GM23338 (cell line): ENCODE measurements at regions not wholly inside any gene's neighbourhood (a gene's known extent, or its start where the extent isn't known, plus 50 kb on each side); places are given as distances from the start of the nearest gene placed in this dataset.

Experiments used
- ATAC-seq: fragments of 200-7000 bp; cut with Tn5 transposase; 3 replicates; pipeline ENCODE4 v1.9.1; 2020
- DNase-seq: peaks from one replicate; pipeline ENCODE4 v3.0.0-alpha.2; 2015; ENCODE audit warnings: low spot score
- H2AFZ ChIP-seq: fragments of 200-600 bp; sonication (generic); 2 replicates; pipeline ENCODE4 v1.8.0; 2016; ENCODE audit warnings: antibody characterized with exemption, mild to moderate bottlenecking, moderate library complexity
- H3F3A ChIP-seq: fragments of 200-600 bp; sonication (generic); replicated peaks from 2 replicates; pipeline ENCODE4 v1.8.0; 2017; ENCODE audit warnings: antibody characterized with exemption, mixed run types, low read depth
- H3K27ac ChIP-seq: fragments of 200-600 bp; sonication (generic); 2 replicates; pipeline ENCODE4 v1.6.1; 2016; ENCODE audit warnings: low read depth
- H3K27me3 ChIP-seq: fragments of 200-600 bp; sonication (generic); 2 replicates; pipeline ENCODE4 v1.8.0; 2016; ENCODE audit warnings: mild to moderate bottlenecking, mixed run types, moderate library complexity; ENCODE audit not compliant: insufficient read depth
- H3K36me3 ChIP-seq: fragments of 200-600 bp; sonication (generic); 2 replicates; pipeline ENCODE4 v1.8.0; 2016; ENCODE audit warnings: mild to moderate bottlenecking; ENCODE audit not compliant: insufficient read depth
- H3K4me1 ChIP-seq: fragments of 200-600 bp; sonication (generic); 2 replicates; pipeline ENCODE4 v1.8.0; 2016; ENCODE audit warnings: mild to moderate bottlenecking, moderate library complexity; ENCODE audit not compliant: insufficient read depth
- H3K4me2 ChIP-seq: fragments of 200-600 bp; sonication (generic); 2 replicates; pipeline ENCODE4 v1.7.1; 2017; ENCODE audit warnings: mixed run types
- H3K4me3 ChIP-seq: fragments of 200-600 bp; sonication (generic); 2 replicates; pipeline ENCODE4 v1.6.1; 2016; ENCODE audit warnings: mixed run types
- H3K79me2 ChIP-seq: fragments of 200-600 bp; sonication (generic); replicated peaks from 2 replicates; pipeline ENCODE4 v1.8.0; 2017; ENCODE audit warnings: mild to moderate bottlenecking; ENCODE audit not compliant: insufficient read depth
- H3K9me2 ChIP-seq: fragments of 200-600 bp; sonication (generic); 2 replicates; pipeline ENCODE4 v1.8.0; 2017; ENCODE audit not compliant: insufficient read depth
- H4K20me1 ChIP-seq: fragments of 200-600 bp; sonication (generic); replicated peaks from 2 replicates; pipeline ENCODE4 v1.8.0; 2017; ENCODE audit warnings: mild to moderate bottlenecking; ENCODE audit not compliant: insufficient read depth
- H3K27ac Mint-ChIP-seq: 2 replicates; pipeline ENCODE4 v1.8.0; 2020; ENCODE audit warnings: inconsistent platforms, mild to moderate bottlenecking, moderate library complexity, mixed read lengths
- H3K27me3 Mint-ChIP-seq: 3 replicates; pipeline ENCODE4 v1.8.0; 2022; ENCODE audit warnings: low read depth, mild to moderate bottlenecking, moderate library complexity, mixed read lengths, inconsistent platforms; ENCODE audit not compliant: insufficient read depth, poor library complexity
- H3K36me3 Mint-ChIP-seq: 3 replicates; pipeline ENCODE4 v1.8.0; 2021; ENCODE audit warnings: low read depth, mild to moderate bottlenecking, inconsistent platforms, moderate library complexity, mixed read lengths
- H3K4me1 Mint-ChIP-seq: 3 replicates; pipeline ENCODE4 v1.8.0; 2020; ENCODE audit warnings: mild to moderate bottlenecking, inconsistent platforms, mixed read lengths
- H3K4me3 Mint-ChIP-seq: 3 replicates; pipeline ENCODE4 v1.8.0; 2021; ENCODE audit warnings: moderate library complexity, mild to moderate bottlenecking, inconsistent platforms, mixed read lengths
- H3K9me3 Mint-ChIP-seq: 3 replicates; pipeline ENCODE4 v1.8.0; 2020; ENCODE audit warnings: moderate library complexity, mild to moderate bottlenecking, inconsistent platforms, mixed read lengths
- EZH2 ChIP-seq: fragments of 200-600 bp; sonication (generic); IDR thresholded peaks from one replicate; pipeline ENCODE4 v1.8.0; 2017; ENCODE audit warnings: antibody characterized with exemption, mild to moderate bottlenecking, low read depth; ENCODE audit not compliant: unreplicated experiment
- EZH2phosphoT487 ChIP-seq: fragments of 200-600 bp; sonication (generic); IDR thresholded peaks from one replicate; pipeline ENCODE4 v1.8.1; 2018; ENCODE audit warnings: antibody characterized with exemption; ENCODE audit not compliant: unreplicated experiment
- NANOG ChIP-seq: IDR thresholded peaks from 2 replicates; pipeline ENCODE4 v1.6.1; 2016; ENCODE audit warnings: antibody characterized with exemption, borderline replicate concordance
- POLR2AphosphoS5 ChIP-seq: IDR thresholded peaks from 2 replicates; pipeline ENCODE4 v1.6.1; 2016; ENCODE audit warnings: antibody characterized with exemption, low read depth
- STAT1 ChIP-seq: IDR thresholded peaks from one replicate; pipeline ENCODE4 v1.6.1; 2016; ENCODE audit warnings: antibody characterized with exemption; ENCODE audit not compliant: unreplicated experiment
- ZNF114 ChIP-seq: fragments of 250-450 bp; sonication (Bioruptor Pico); IDR thresholded peaks from 2 replicates; pipeline ENCODE4 v1.5.0; 2020; ENCODE audit warnings: mild to moderate bottlenecking, moderate library complexity
- ZNF331 ChIP-seq: fragments of 250-450 bp; sonication (Bioruptor Pico); IDR thresholded peaks from 2 replicates; pipeline ENCODE4 v1.5.0; 2020; ENCODE audit warnings: low read depth, mild to moderate bottlenecking, moderate library complexity
- TF ChIP-seq, protein P1 (sequence below), 2 experiments: fragments of 200-600 bp in 1 of 2; sonication (generic) in 1 of 2; conservative IDR thresholded peaks; 2 replicates each; pipeline versions ENCODE4 v1.5.1 to v1.6.1; 2016 to 2017; ENCODE audit warnings: antibody characterized with exemption in 2 of 2, low read depth in 2 of 2, mild to moderate bottlenecking in 2 of 2, moderate library complexity in 1 of 2
- TF ChIP-seq, protein P2 (sequence below): fragments of 250-450 bp; sonication (Bioruptor Pico); IDR thresholded peaks from 2 replicates; pipeline ENCODE4 v1.5.0; 2020; ENCODE audit warnings: mild to moderate bottlenecking, moderate library complexity

DNA sequence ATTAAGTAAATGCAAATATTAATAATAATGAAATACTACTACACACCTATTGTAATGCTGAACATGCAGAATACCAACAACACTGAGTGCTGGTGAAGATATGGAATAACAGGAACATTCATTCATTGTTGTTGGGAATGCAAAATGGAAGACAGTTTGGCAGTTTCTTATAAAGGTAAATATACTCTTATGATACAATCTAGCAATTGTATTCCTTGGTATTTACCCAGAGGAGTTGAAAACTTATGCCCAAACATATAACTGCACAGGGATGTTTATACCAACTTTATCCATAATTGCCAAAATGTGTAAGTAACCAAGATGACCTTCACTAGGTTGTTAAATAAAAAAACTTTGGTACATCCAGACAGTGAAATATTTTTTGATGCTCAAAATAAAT, 636.8 kb downstream of the PRR16 start:
- Histone ChIP-seq H3K36me3 (no peaks in the 10 kb centered on the region), H3K9me2 (no peaks in the 10 kb centered on the region), H3K4me2 (no peak overlapping the region), H3K27me3 (no peaks in the 10 kb centered on the region), H3K4me3 (no peak overlapping the region), H3K4me1 (no peaks in the 10 kb centered on the region), H3F3A (no peaks in the 10 kb centered on the region), H3K27ac (no peak overlapping the region), H3K79me2 (no peaks in the 10 kb centered on the region), H4K20me1 (no peaks in the 10 kb centered on the region), H2AFZ (no peak overlapping the region)
- Mint-ChIP-seq H3K4me1 (no peaks in the 10 kb centered on the region), H3K9me3 (no peaks in the 10 kb centered on the region), H3K27me3 (peaks cover 2% of the 10 kb centered on the region), H3K4me3 (no peak overlapping the region), H3K36me3 (no peaks in the 10 kb centered on the region), H3K27ac (no peak overlapping the region)
- ATAC-seq: no peak
- no peak for TF ChIP-seq NANOG
- no peak for TF ChIP-seq POLR2AphosphoS5
- TF ChIP-seq ZNF331 (CRISPR knock-in tag): no peak
- no peak for TF ChIP-seq EZH2phosphoT487
- TF ChIP-seq ZNF114 (CRISPR knock-in tag): no peak
- TF ChIP-seq, protein P1, sequence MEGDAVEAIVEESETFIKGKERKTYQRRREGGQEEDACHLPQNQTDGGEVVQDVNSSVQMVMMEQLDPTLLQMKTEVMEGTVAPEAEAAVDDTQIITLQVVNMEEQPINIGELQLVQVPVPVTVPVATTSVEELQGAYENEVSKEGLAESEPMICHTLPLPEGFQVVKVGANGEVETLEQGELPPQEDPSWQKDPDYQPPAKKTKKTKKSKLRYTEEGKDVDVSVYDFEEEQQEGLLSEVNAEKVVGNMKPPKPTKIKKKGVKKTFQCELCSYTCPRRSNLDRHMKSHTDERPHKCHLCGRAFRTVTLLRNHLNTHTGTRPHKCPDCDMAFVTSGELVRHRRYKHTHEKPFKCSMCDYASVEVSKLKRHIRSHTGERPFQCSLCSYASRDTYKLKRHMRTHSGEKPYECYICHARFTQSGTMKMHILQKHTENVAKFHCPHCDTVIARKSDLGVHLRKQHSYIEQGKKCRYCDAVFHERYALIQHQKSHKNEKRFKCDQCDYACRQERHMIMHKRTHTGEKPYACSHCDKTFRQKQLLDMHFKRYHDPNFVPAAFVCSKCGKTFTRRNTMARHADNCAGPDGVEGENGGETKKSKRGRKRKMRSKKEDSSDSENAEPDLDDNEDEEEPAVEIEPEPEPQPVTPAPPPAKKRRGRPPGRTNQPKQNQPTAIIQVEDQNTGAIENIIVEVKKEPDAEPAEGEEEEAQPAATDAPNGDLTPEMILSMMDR (conservative IDR thresholded peaks at IDR 0.05; ENCODE audit: low read depth in 2 of 2): no peak
- no peak for TF ChIP-seq STAT1
- no peak for TF ChIP-seq EZH2
- TF ChIP-seq, protein P2, sequence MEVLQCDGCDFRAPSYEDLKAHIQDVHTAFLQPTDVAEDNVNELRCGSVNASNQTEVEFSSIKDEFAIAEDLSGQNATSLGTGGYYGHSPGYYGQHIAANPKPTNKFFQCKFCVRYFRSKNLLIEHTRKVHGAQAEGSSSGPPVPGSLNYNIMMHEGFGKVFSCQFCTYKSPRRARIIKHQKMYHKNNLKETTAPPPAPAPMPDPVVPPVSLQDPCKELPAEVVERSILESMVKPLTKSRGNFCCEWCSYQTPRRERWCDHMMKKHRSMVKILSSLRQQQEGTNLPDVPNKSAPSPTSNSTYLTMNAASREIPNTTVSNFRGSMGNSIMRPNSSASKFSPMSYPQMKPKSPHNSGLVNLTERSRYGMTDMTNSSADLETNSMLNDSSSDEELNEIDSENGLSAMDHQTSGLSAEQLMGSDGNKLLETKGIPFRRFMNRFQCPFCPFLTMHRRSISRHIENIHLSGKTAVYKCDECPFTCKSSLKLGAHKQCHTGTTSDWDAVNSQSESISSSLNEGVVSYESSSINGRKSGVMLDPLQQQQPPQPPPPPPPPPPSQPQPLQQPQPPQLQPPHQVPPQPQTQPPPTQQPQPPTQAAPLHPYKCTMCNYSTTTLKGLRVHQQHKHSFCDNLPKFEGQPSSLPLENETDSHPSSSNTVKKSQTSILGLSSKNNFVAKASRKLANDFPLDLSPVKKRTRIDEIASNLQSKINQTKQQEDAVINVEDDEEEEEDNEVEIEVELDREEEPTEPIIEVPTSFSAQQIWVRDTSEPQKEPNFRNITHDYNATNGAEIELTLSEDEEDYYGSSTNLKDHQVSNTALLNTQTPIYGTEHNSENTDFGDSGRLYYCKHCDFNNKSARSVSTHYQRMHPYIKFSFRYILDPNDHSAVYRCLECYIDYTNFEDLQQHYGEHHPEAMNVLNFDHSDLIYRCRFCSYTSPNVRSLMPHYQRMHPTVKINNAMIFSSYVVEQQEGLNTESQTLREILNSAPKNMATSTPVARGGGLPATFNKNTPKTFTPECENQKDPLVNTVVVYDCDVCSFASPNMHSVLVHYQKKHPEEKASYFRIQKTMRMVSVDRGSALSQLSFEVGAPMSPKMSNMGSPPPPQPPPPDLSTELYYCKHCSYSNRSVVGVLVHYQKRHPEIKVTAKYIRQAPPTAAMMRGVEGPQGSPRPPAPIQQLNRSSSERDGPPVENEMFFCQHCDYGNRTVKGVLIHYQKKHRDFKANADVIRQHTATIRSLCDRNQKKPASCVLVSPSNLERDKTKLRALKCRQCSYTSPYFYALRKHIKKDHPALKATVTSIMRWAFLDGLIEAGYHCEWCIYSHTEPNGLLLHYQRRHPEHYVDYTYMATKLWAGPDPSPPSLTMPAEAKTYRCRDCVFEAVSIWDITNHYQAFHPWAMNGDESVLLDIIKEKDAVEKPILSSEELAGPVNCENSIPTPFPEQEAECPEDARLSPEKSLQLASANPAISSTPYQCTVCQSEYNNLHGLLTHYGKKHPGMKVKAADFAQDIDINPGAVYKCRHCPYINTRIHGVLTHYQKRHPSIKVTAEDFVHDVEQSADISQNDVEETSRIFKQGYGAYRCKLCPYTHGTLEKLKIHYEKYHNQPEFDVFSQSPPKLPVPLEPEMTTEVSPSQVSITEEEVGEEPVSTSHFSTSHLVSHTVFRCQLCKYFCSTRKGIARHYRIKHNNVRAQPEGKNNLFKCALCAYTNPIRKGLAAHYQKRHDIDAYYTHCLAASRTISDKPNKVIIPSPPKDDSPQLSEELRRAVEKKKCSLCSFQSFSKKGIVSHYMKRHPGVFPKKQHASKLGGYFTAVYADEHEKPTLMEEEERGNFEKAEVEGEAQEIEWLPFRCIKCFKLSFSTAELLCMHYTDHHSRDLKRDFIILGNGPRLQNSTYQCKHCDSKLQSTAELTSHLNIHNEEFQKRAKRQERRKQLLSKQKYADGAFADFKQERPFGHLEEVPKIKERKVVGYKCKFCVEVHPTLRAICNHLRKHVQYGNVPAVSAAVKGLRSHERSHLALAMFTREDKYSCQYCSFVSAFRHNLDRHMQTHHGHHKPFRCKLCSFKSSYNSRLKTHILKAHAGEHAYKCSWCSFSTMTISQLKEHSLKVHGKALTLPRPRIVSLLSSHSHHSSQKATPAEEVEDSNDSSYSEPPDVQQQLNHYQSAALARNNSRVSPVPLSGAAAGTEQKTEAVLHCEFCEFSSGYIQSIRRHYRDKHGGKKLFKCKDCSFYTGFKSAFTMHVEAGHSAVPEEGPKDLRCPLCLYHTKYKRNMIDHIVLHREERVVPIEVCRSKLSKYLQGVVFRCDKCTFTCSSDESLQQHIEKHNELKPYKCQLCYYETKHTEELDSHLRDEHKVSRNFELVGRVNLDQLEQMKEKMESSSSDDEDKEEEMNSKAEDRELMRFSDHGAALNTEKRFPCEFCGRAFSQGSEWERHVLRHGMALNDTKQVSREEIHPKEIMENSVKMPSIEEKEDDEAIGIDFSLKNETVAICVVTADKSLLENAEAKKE: no peak
- DNase-seq: no peak
